ENCODE measurements at regions not wholly inside any gene's neighbourhood (a gene's known extent, or its start where the extent isn't known, plus 50 kb on each side); places are given as distances from the start of the nearest gene placed in this dataset.
A peak's percentile ranks its signal among the peaks of the same experiment; 100 is the strongest.

DNA sequence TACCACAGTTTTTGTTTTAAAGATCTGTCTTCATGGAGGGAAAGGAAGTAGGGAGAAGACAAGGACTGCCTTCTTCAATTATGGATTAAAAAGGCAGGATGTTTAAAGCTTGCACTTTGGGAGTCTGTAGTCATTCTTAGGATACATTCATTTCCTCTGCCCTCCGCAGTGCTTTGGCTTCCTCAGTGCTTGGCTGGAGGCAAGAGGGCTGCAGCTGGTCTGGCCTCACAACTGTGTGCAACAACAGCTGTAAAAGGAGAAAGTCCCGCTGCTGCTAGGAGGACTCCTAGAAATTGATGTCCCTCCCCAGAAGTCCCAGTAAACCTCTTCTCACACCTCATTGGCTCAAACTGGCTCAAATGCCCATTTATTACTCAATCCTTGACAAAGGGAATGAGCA lies 54.4 kb upstream of the PPP2R3A start:
- no peaks in the 10 kb centered on the region for H3K9me3 ChIP-seq (replicated peaks; ENCODE audit: control insufficient read depth, low read depth, low read length)
- no peak overlapping the region for H3K27ac ChIP-seq (ENCODE audit: low read length)
- H3K36me3 ChIP-seq (ENCODE audit: control insufficient read depth, insufficient read depth, low read length): no peaks in the 10 kb centered on the region
- 20% methylated on average over 1 of the region's 2 CpGs for WGBS (ENCODE audit: insufficient coverage)
- H3K27me3 ChIP-seq (ENCODE audit: control insufficient read depth, insufficient read depth, low read length): no peaks in the 10 kb centered on the region
- no peak overlapping the region for H3K4me3 ChIP-seq (ENCODE audit: low read length)
- peaks cover 7% of the 10 kb centered on the region for H3K4me1 ChIP-seq (ENCODE audit: control insufficient read depth, insufficient read depth, low read length)
- peak; percentile 84 for DNase-seq

- no peaks in the 10 kb centered on the region for H3K9me3 ChIP-seq (replicated peaks; ENCODE audit: control insufficient read depth, low read depth, low read length)
- H3K36me3 ChIP-seq (ENCODE audit: control insufficient read depth, insufficient read depth, low read length): no peaks in the 10 kb centered on the region
- no peak for DNase-seq
- H3K27me3 ChIP-seq (ENCODE audit: control insufficient read depth, insufficient read depth, low read length): no peaks in the 10 kb centered on the region
- WGBS (ENCODE audit: insufficient coverage): no CpG with 5 or more reads among the region's 2 CpGs
- H3K4me1 ChIP-seq (ENCODE audit: control insufficient read depth, insufficient read depth, low read length): peaks cover 7% of the 10 kb centered on the region
- H3K4me3 ChIP-seq (ENCODE audit: low read length): no peak overlapping the region
- H3K27ac ChIP-seq (ENCODE audit: low read length): no peak overlapping the region
Observed at GRCh38 chr3:135915206-135915605, 50.3 kb upstream of the PPP2R3A start.

All from muscle of leg (tissue), 3 donors.